ENCODE measurements at regions not wholly inside any gene's neighbourhood (a gene's known extent, or its start where the extent isn't known, plus 50 kb on each side); places are given as distances from the start of the nearest gene placed in this dataset.

DNA sequence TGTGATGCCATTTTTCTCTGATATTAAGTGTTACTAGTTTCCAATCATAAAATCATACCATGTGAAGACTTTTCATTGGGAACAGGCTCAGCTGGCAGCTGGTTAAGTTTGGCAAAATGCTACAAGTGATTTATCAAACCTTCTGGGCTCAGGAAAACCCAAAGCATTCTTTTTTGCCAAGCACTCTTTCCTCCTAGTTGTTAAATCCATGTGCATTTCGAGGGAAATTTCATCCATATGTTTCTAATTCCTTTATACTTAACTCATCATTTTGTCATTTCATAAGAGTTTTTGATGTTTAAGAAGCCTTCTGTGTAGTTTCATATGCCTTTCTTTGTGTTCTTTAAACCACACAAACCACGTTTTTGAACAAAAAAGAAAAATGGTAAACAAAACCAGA, 217.6 kb upstream of the PDE10A start:
- peak in 1 of 6 donors; percentile 45 for DNase-seq (ENCODE audit: low read depth in 4 of 6, low spot score in 6 of 6)
- H3K4me1 ChIP-seq (ENCODE audit: control insufficient read depth, insufficient read depth, low read length): no peaks in the 10 kb centered on the region
- no peak overlapping the region for H3K27ac ChIP-seq (ENCODE audit: low read depth, low read length)
- no peak overlapping the region for H3K4me3 ChIP-seq (ENCODE audit: low read depth, low read length)
- no peaks in the 10 kb centered on the region for H3K27me3 ChIP-seq (ENCODE audit: control insufficient read depth, insufficient read depth, low read length)
- peaks cover 3% of the 10 kb centered on the region for H3K9me3 ChIP-seq (ENCODE audit: control insufficient read depth, insufficient read depth, low read length)
- no peaks in the 10 kb centered on the region for H3K36me3 ChIP-seq (ENCODE audit: control insufficient read depth, insufficient read depth, low read length)
- WGBS (ENCODE audit: insufficient coverage): no CpG with 5 or more reads among the region's 2 CpGs

DNA sequence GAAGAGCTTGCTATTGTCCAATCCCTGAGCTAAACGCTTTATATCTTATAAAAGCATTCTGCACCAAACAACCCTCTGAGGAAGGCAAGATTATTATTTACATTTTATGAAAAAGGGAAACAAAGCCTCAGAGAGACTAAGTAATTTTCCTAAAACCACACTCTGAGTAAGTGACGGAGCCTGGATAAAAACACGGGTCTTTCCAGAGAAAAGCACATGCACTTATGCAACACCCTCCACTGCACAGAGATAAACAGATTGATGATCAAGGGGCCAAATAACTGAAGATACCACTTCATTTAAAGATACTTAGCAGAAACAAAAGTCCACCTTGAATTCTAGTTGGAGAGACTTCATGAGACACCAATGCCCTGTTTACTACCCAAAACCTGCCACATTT, 214.7 kb upstream of the PDE10A start:
- H3K27ac ChIP-seq (ENCODE audit: low read depth, low read length): no peak overlapping the region
- WGBS (ENCODE audit: insufficient coverage): 80% methylated on average over 2 of the region's 3 CpGs
- DNase-seq (ENCODE audit: low read depth in 4 of 6, low spot score in 6 of 6): no peak
- peaks cover 3% of the 10 kb centered on the region for H3K9me3 ChIP-seq (ENCODE audit: control insufficient read depth, insufficient read depth, low read length)
- no peaks in the 10 kb centered on the region for H3K36me3 ChIP-seq (ENCODE audit: control insufficient read depth, insufficient read depth, low read length)
- no peaks in the 10 kb centered on the region for H3K27me3 ChIP-seq (ENCODE audit: control insufficient read depth, insufficient read depth, low read length)
- H3K4me3 ChIP-seq (ENCODE audit: low read depth, low read length): no peak overlapping the region
- no peaks in the 10 kb centered on the region for H3K4me1 ChIP-seq (ENCODE audit: control insufficient read depth, insufficient read depth, low read length)

DNA sequence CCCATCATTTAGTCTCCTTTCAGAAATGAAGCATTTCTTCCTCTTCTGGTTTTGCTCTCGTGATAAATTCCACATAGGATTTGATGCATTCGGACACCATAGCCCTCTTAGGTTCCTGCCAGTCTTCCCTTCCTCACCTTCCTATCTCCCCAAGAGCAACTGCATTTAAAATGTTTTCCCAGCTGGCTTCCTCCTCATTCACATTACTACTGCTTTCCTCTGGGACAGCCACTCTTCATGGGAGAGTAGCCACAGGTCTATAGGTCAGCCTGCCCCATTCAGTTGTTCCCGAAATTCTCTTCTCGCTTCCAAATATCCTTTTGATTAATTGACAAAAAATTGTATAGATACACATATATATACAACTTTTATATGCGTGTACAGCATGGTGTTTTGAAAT, 214.2 kb upstream of the PDE10A start:
- 52% methylated on average over 2 of the region's 5 CpGs for WGBS (ENCODE audit: insufficient coverage)
- Histone ChIP-seq H3K27me3 (ENCODE audit: control insufficient read depth, insufficient read depth, low read length) (no peaks in the 10 kb centered on the region), H3K9me3 (ENCODE audit: control insufficient read depth, insufficient read depth, low read length) (peaks cover 3% of the 10 kb centered on the region), H3K4me3 (ENCODE audit: low read depth, low read length) (no peak overlapping the region), H3K27ac (ENCODE audit: low read depth, low read length) (peak overlapping the region; percentile 27), H3K4me1 (ENCODE audit: control insufficient read depth, insufficient read depth, low read length) (peaks cover 2% of the 10 kb centered on the region), H3K36me3 (ENCODE audit: control insufficient read depth, insufficient read depth, low read length) (no peaks in the 10 kb centered on the region)
- DNase-seq (ENCODE audit: low read depth in 4 of 6, low spot score in 6 of 6): no peak

DNA sequence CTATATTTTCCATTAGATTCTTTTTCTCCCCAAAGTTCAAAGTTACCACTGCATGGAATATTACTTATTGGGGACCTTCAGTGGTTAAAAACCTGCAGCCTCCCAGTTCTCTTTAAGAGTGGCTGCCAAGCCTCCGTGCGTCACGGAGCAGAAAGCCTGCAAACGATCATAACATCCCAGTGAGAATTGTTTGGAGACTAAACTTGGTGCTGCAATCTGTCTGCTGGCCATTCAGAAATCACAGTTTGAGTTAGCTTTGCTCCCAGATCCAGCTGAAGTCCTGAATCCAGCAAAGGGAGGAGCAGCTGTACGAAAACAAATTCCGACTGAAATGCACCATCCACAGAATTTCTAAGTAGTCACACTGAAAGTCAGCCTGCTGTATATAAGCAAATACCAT, 213.5 kb upstream of the PDE10A start:
- H3K27ac ChIP-seq (ENCODE audit: low read depth, low read length): peak overlapping the region; percentile 27
- peaks cover 3% of the 10 kb centered on the region for H3K9me3 ChIP-seq (ENCODE audit: control insufficient read depth, insufficient read depth, low read length)
- H3K36me3 ChIP-seq (ENCODE audit: control insufficient read depth, insufficient read depth, low read length): no peaks in the 10 kb centered on the region
- peaks cover 3% of the 10 kb centered on the region for H3K4me1 ChIP-seq (ENCODE audit: control insufficient read depth, insufficient read depth, low read length)
- no peak overlapping the region for H3K4me3 ChIP-seq (ENCODE audit: low read depth, low read length)
- DNase-seq (ENCODE audit: low read depth in 4 of 6, low spot score in 6 of 6): peak; percentile 15 to 84 (median 34)
- 0% methylated on average over 3 of the region's 6 CpGs for WGBS (ENCODE audit: insufficient coverage)
- H3K27me3 ChIP-seq (ENCODE audit: control insufficient read depth, insufficient read depth, low read length): no peaks in the 10 kb centered on the region

DNA sequence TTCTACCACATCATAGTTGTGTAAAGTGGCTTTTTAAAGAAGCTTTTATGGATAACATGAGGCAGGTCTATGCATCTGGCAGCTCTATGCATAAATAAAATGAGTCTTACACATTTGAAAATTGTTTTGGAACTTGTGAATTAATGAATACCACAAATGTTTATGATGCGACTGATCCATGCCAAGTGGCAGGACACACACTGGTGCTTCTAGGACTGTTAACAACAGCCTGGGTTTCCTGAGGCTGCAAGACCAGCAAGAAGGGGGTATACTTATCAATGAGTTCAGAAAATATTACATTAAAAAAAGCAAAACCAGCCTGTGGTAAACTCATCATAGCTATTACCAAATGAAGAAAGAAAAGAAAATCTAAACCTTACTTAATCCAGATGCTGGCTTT, 212.9 kb upstream of the PDE10A start:
- no CpG with 5 or more reads among the region's 1 CpG for WGBS (ENCODE audit: insufficient coverage)
- H3K27ac ChIP-seq (ENCODE audit: low read depth, low read length): no peak overlapping the region
- peaks cover 3% of the 10 kb centered on the region for H3K4me1 ChIP-seq (ENCODE audit: control insufficient read depth, insufficient read depth, low read length)
- H3K9me3 ChIP-seq (ENCODE audit: control insufficient read depth, insufficient read depth, low read length): peaks cover 3% of the 10 kb centered on the region
- no peaks in the 10 kb centered on the region for H3K36me3 ChIP-seq (ENCODE audit: control insufficient read depth, insufficient read depth, low read length)
- no peak overlapping the region for H3K4me3 ChIP-seq (ENCODE audit: low read depth, low read length)
- no peaks in the 10 kb centered on the region for H3K27me3 ChIP-seq (ENCODE audit: control insufficient read depth, insufficient read depth, low read length)
- no peak for DNase-seq (ENCODE audit: low read depth in 4 of 6, low spot score in 6 of 6)

DNA sequence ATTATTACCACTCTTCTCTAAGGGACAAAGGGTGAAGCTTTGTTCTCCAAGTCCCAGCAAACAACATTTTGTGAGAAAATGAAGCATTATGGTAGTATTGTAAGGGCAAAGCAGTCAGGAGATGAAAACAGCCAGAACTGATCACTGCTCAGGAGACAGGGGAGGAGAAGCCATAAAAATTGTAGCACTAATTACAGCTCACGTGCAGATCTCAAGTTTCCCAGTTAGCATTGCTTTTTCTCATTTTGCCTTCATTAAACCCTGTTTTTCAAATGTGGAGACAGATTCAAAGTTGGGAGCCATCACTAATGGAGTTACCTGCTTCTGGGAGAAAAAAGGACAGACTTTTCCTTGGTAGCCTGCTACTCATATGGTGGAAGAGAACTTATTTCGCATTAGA, 210.9 kb upstream of the PDE10A start:
- peaks cover 3% of the 10 kb centered on the region for H3K4me1 ChIP-seq (ENCODE audit: control insufficient read depth, insufficient read depth, low read length)
- H3K9me3 ChIP-seq (ENCODE audit: control insufficient read depth, insufficient read depth, low read length): peaks cover 10% of the 10 kb centered on the region

DNA sequence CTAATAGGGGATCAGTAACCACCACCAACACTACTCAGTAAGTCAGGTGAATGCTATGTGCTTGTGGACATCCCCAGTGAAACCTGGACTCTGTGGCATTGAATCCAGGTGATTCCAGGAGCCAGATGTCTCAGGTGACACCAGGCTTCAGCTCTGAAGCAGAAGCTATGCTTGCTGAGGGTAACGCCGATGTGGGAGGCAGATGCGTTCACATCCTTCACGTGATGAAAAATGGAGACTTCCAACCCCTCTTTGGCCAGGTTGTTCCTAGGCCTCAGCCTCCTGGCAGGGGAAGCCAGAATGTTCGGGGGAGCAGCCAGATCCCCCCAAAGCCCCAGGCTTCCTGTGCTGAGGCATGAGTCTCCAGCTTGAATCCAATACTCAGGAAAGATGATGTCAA, 209.8 kb upstream of the PDE10A start:
- H3K27ac ChIP-seq (ENCODE audit: low read depth, low read length): no peak overlapping the region
- WGBS (ENCODE audit: insufficient coverage): 77% methylated on average over 5 of the region's 5 CpGs
- no peaks in the 10 kb centered on the region for H3K36me3 ChIP-seq (ENCODE audit: control insufficient read depth, insufficient read depth, low read length)
- H3K4me1 ChIP-seq (ENCODE audit: control insufficient read depth, insufficient read depth, low read length): peaks cover 3% of the 10 kb centered on the region
- no peaks in the 10 kb centered on the region for H3K27me3 ChIP-seq (ENCODE audit: control insufficient read depth, insufficient read depth, low read length)
- DNase-seq (ENCODE audit: low read depth in 4 of 6, low spot score in 6 of 6): no peak
- no peak overlapping the region for H3K4me3 ChIP-seq (ENCODE audit: low read depth, low read length)
- H3K9me3 ChIP-seq (ENCODE audit: control insufficient read depth, insufficient read depth, low read length): peaks cover 8% of the 10 kb centered on the region

More for the DNA sequence above, 210.9 kb upstream of the PDE10A start:
- H3K27ac ChIP-seq (ENCODE audit: low read depth, low read length): no peak overlapping the region
- no peak overlapping the region for H3K4me3 ChIP-seq (ENCODE audit: low read depth, low read length)
- no peak for DNase-seq (ENCODE audit: low read depth in 4 of 6, low spot score in 6 of 6)
- H3K27me3 ChIP-seq (ENCODE audit: control insufficient read depth, insufficient read depth, low read length): no peaks in the 10 kb centered on the region
- H3K36me3 ChIP-seq (ENCODE audit: control insufficient read depth, insufficient read depth, low read length): no peaks in the 10 kb centered on the region
- WGBS (ENCODE audit: insufficient coverage): no CpG with 5 or more reads among the region's 2 CpGs

DNA sequence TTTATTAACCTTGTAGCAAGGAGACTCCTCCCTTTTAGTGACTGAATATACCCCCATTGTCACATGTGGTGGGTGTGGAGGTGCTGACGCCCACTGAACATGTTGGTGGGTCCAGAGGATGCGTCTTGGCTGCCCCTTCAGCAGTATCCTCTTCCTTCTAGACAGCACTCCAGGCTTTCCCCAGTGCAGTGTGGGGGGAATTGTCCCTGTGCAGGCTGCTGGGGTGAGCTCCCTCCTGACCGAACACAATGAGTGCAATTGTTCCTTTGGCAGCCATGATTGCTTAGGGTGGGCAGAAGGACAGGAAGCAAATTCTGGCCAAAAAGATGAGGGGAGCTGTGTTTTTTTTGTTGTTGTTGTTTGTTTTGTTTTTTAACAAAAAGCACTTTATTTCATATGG, 209.3 kb upstream of the PDE10A start:
- DNase-seq (ENCODE audit: low read depth in 4 of 6, low spot score in 6 of 6): no peak
- H3K36me3 ChIP-seq (ENCODE audit: control insufficient read depth, insufficient read depth, low read length): no peaks in the 10 kb centered on the region
- H3K27ac ChIP-seq (ENCODE audit: low read depth, low read length): no peak overlapping the region
- peaks cover 10% of the 10 kb centered on the region for H3K9me3 ChIP-seq (ENCODE audit: control insufficient read depth, insufficient read depth, low read length)
- no peaks in the 10 kb centered on the region for H3K27me3 ChIP-seq (ENCODE audit: control insufficient read depth, insufficient read depth, low read length)
- H3K4me3 ChIP-seq (ENCODE audit: low read depth, low read length): no peak overlapping the region
- peaks cover 3% of the 10 kb centered on the region for H3K4me1 ChIP-seq (ENCODE audit: control insufficient read depth, insufficient read depth, low read length)
- 17% methylated on average over 1 of the region's 3 CpGs for WGBS (ENCODE audit: insufficient coverage)

GRCh38 chr6:165871571-165871970, 208.5 kb upstream of the PDE10A start:
- no peak for DNase-seq (ENCODE audit: low read depth in 4 of 6, low spot score in 6 of 6)
- H3K36me3 ChIP-seq (ENCODE audit: control insufficient read depth, insufficient read depth, low read length): no peaks in the 10 kb centered on the region
- H3K9me3 ChIP-seq (ENCODE audit: control insufficient read depth, insufficient read depth, low read length): peaks cover 10% of the 10 kb centered on the region
- WGBS (ENCODE audit: insufficient coverage): 95% methylated on average over 3 of the region's 3 CpGs
- peaks cover 3% of the 10 kb centered on the region for H3K4me1 ChIP-seq (ENCODE audit: control insufficient read depth, insufficient read depth, low read length)
- no peak overlapping the region for H3K4me3 ChIP-seq (ENCODE audit: low read depth, low read length)
- H3K27me3 ChIP-seq (ENCODE audit: control insufficient read depth, insufficient read depth, low read length): no peaks in the 10 kb centered on the region
- no peak overlapping the region for H3K27ac ChIP-seq (ENCODE audit: low read depth, low read length)

DNA sequence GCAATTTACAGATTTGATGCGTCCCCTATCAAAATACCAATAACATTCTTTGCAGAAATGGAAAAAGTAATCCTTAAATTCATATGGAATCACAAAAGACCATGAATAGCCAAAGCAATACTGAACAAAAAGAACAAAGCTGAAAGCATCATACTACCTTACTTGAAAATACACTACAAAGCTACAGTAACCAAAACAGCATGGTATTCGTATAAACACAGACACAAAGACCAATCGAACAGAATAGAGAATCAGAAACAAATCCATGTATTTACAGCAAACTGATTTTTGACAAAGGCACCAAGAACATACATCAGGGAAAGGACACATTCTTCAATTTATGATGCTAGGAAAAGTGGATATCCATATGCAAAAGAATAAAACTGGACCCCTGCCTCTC, 206.5 kb upstream of the PDE10A start:
- H3K27me3 ChIP-seq (ENCODE audit: control insufficient read depth, insufficient read depth, low read length): no peaks in the 10 kb centered on the region
- DNase-seq (ENCODE audit: low read depth in 4 of 6, low spot score in 6 of 6): no peak
- 100% methylated on average over 2 of the region's 3 CpGs for WGBS (ENCODE audit: insufficient coverage)
- no peaks in the 10 kb centered on the region for H3K36me3 ChIP-seq (ENCODE audit: control insufficient read depth, insufficient read depth, low read length)
- H3K4me3 ChIP-seq (ENCODE audit: low read depth, low read length): no peak overlapping the region
- peaks cover 3% of the 10 kb centered on the region for H3K4me1 ChIP-seq (ENCODE audit: control insufficient read depth, insufficient read depth, low read length)
- peaks cover 10% of the 10 kb centered on the region for H3K9me3 ChIP-seq (ENCODE audit: control insufficient read depth, insufficient read depth, low read length)
- no peak overlapping the region for H3K27ac ChIP-seq (ENCODE audit: low read depth, low read length)

Measured in spinal cord (tissue), 9 donors.